ENCODE measurements at regions not wholly inside any gene's neighbourhood (a gene's known extent, or its start where the extent isn't known, plus 50 kb on each side); places are given as distances from the start of the nearest gene placed in this dataset.

DNA sequence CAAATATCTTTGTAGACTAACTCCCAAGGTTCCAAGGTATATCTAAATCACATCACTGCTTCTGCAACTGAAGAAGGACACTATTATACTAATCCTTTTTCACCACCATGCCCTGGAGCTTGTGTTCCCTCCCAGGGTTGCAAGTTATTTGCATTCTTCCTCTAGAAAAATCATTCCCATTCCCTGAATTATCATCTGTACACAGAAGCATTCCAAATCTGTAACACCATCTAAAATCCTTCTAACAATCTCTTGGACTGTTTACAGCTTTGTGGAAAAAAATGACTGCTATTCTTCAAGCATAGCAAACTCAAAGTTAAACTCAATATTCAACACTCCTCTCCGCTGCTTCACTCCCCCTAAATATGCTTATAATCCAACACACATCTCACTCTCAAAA lies 1570.8 kb upstream of the ADGRL3 start:
- H3K9me3 ChIP-seq (ENCODE audit: control insufficient read depth in 2 of 2, low read length in 2 of 2) = peaks cover 0 to 3% of the 10 kb centered on the region in 2 donors
- H3K4me3 ChIP-seq (ENCODE audit: low read length in 2 of 2) = no peak overlapping the region
- H3K36me3 ChIP-seq (ENCODE audit: control insufficient read depth in 2 of 2, insufficient read depth in 2 of 2, low read length in 2 of 2) = no peaks in the 10 kb centered on the region
- no peak overlapping the region for H3K9ac ChIP-seq (ENCODE audit: low read depth in 1 of 2, low read length in 2 of 2)
- H3K4me1 ChIP-seq (ENCODE audit: control insufficient read depth in 2 of 2, insufficient read depth in 2 of 2, low read length in 2 of 2) = no peaks in the 10 kb centered on the region
- no peaks in the 10 kb centered on the region for H3K27me3 ChIP-seq (ENCODE audit: control insufficient read depth in 2 of 2, insufficient read depth in 2 of 2, low read length in 2 of 2)
- no peak overlapping the region for H3K27ac ChIP-seq (ENCODE audit: low read depth in 2 of 2, low read length in 2 of 2)

DNA sequence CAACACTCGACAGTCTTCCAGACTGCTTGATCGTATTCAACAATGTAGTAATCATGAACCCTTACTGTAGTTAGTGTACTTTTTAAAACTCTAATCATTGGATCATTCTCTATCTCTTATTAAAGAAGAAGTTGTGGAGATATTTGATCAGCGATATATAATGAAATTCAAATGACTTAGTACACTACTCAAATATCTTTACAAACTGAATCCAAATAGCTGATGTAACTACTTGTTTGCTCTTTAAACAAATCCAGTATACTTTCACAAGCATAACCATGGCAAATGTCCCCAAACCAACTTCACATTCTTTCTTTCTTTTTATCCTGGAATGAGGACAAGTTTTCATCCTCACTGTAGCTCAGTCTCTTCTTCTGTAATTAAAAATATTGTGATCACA lies 1569.9 kb upstream of the ADGRL3 start:
- Histone ChIP-seq H3K9ac (ENCODE audit: low read depth in 1 of 2, low read length in 2 of 2) (no peak overlapping the region), H3K4me3 (ENCODE audit: low read length in 2 of 2) (no peak overlapping the region), H3K9me3 (ENCODE audit: control insufficient read depth in 2 of 2, low read length in 2 of 2) (peaks cover 0 to 3% of the 10 kb centered on the region in 2 donors), H3K4me1 (ENCODE audit: control insufficient read depth in 2 of 2, insufficient read depth in 2 of 2, low read length in 2 of 2) (no peaks in the 10 kb centered on the region), H3K36me3 (ENCODE audit: control insufficient read depth in 2 of 2, insufficient read depth in 2 of 2, low read length in 2 of 2) (no peaks in the 10 kb centered on the region), H3K27me3 (ENCODE audit: control insufficient read depth in 2 of 2, insufficient read depth in 2 of 2, low read length in 2 of 2) (no peaks in the 10 kb centered on the region), H3K27ac (ENCODE audit: low read depth in 2 of 2, low read length in 2 of 2) (no peak overlapping the region)

- Histone ChIP-seq H3K9ac (ENCODE audit: low read depth in 1 of 2, low read length in 2 of 2) (no peak overlapping the region), H3K36me3 (ENCODE audit: control insufficient read depth in 2 of 2, insufficient read depth in 2 of 2, low read length in 2 of 2) (no peaks in the 10 kb centered on the region), H3K4me1 (ENCODE audit: control insufficient read depth in 2 of 2, insufficient read depth in 2 of 2, low read length in 2 of 2) (no peaks in the 10 kb centered on the region), H3K27ac (ENCODE audit: low read depth in 2 of 2, low read length in 2 of 2) (no peak overlapping the region), H3K27me3 (ENCODE audit: control insufficient read depth in 2 of 2, insufficient read depth in 2 of 2, low read length in 2 of 2) (no peaks in the 10 kb centered on the region), H3K4me3 (ENCODE audit: low read length in 2 of 2) (no peak overlapping the region), H3K9me3 (ENCODE audit: control insufficient read depth in 2 of 2, low read length in 2 of 2) (peaks cover 0 to 3% of the 10 kb centered on the region in 2 donors)
Observed at GRCh38 chr4:59630922-59631321, 1569.2 kb upstream of the ADGRL3 start.

DNA sequence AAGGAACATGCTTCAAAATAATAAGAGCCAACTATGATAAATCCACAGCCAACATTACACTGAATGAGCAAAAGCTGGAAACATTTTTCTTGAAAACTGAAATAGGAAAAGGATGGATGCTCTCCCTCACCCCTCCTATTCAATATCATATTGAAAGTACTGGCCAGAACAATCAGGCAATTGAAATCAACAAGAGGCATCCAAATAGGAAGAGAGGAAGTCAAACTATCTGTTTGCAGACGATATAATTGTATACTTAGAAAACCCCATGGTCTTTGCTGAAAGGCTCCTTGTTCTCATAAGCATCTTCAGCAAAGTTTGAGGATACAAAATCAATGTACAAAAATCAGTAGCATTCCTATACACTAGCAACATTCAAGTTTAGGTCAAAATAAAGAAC lies 1562.5 kb upstream of the ADGRL3 start:
- no peaks in the 10 kb centered on the region for H3K36me3 ChIP-seq (ENCODE audit: control insufficient read depth in 2 of 2, insufficient read depth in 2 of 2, low read length in 2 of 2)
- H3K4me1 ChIP-seq (ENCODE audit: control insufficient read depth in 2 of 2, insufficient read depth in 2 of 2, low read length in 2 of 2) = no peaks in the 10 kb centered on the region
- no peaks in the 10 kb centered on the region for H3K27me3 ChIP-seq (ENCODE audit: control insufficient read depth in 2 of 2, insufficient read depth in 2 of 2, low read length in 2 of 2)
- H3K9me3 ChIP-seq (ENCODE audit: control insufficient read depth in 2 of 2, low read length in 2 of 2) = no peaks in the 10 kb centered on the region
- no peak overlapping the region for H3K27ac ChIP-seq (ENCODE audit: low read depth in 2 of 2, low read length in 2 of 2)
- no peak overlapping the region for H3K9ac ChIP-seq (ENCODE audit: low read depth in 1 of 2, low read length in 2 of 2)
- H3K4me3 ChIP-seq (ENCODE audit: low read length in 2 of 2) = no peak overlapping the region

GRCh38 chr4:59643682-59644081 lies 1556.4 kb upstream of the ADGRL3 start:
- Histone ChIP-seq H3K4me1 (ENCODE audit: control insufficient read depth in 2 of 2, insufficient read depth in 2 of 2, low read length in 2 of 2) (no peaks in the 10 kb centered on the region), H3K9me3 (ENCODE audit: control insufficient read depth in 2 of 2, low read length in 2 of 2) (no peaks in the 10 kb centered on the region), H3K9ac (ENCODE audit: low read depth in 1 of 2, low read length in 2 of 2) (no peak overlapping the region), H3K27ac (ENCODE audit: low read depth in 2 of 2, low read length in 2 of 2) (no peak overlapping the region), H3K27me3 (ENCODE audit: control insufficient read depth in 2 of 2, insufficient read depth in 2 of 2, low read length in 2 of 2) (no peaks in the 10 kb centered on the region), H3K4me3 (ENCODE audit: low read length in 2 of 2) (no peak overlapping the region), H3K36me3 (ENCODE audit: control insufficient read depth in 2 of 2, insufficient read depth in 2 of 2, low read length in 2 of 2) (no peaks in the 10 kb centered on the region)

GRCh38 chr4:59644765-59645164 lies 1555.4 kb upstream of the ADGRL3 start:
- no peaks in the 10 kb centered on the region for H3K36me3 ChIP-seq (ENCODE audit: control insufficient read depth in 2 of 2, insufficient read depth in 2 of 2, low read length in 2 of 2)
- no peaks in the 10 kb centered on the region for H3K27me3 ChIP-seq (ENCODE audit: control insufficient read depth in 2 of 2, insufficient read depth in 2 of 2, low read length in 2 of 2)
- H3K4me3 ChIP-seq (ENCODE audit: low read length in 2 of 2) = no peak overlapping the region
- H3K9me3 ChIP-seq (ENCODE audit: control insufficient read depth in 2 of 2, low read length in 2 of 2) = no peaks in the 10 kb centered on the region
- no peaks in the 10 kb centered on the region for H3K4me1 ChIP-seq (ENCODE audit: control insufficient read depth in 2 of 2, insufficient read depth in 2 of 2, low read length in 2 of 2)
- H3K27ac ChIP-seq (ENCODE audit: low read depth in 2 of 2, low read length in 2 of 2) = no peak overlapping the region
- H3K9ac ChIP-seq (ENCODE audit: low read depth in 1 of 2, low read length in 2 of 2) = no peak overlapping the region

- Histone ChIP-seq H3K4me1 (ENCODE audit: control insufficient read depth in 2 of 2, insufficient read depth in 2 of 2, low read length in 2 of 2) (no peaks in the 10 kb centered on the region), H3K27ac (ENCODE audit: low read depth in 2 of 2, low read length in 2 of 2) (no peak overlapping the region), H3K27me3 (ENCODE audit: control insufficient read depth in 2 of 2, insufficient read depth in 2 of 2, low read length in 2 of 2) (no peaks in the 10 kb centered on the region), H3K9me3 (ENCODE audit: control insufficient read depth in 2 of 2, low read length in 2 of 2) (no peaks in the 10 kb centered on the region), H3K9ac (ENCODE audit: low read depth in 1 of 2, low read length in 2 of 2) (no peak overlapping the region), H3K36me3 (ENCODE audit: control insufficient read depth in 2 of 2, insufficient read depth in 2 of 2, low read length in 2 of 2) (no peaks in the 10 kb centered on the region), H3K4me3 (ENCODE audit: low read length in 2 of 2) (no peak overlapping the region)
Observed at GRCh38 chr4:59646082-59646481, 1554.0 kb upstream of the ADGRL3 start.

- H3K9me3 ChIP-seq (ENCODE audit: control insufficient read depth in 2 of 2, low read length in 2 of 2) = no peaks in the 10 kb centered on the region
- no peak overlapping the region for H3K27ac ChIP-seq (ENCODE audit: low read depth in 2 of 2, low read length in 2 of 2)
- H3K27me3 ChIP-seq (ENCODE audit: control insufficient read depth in 2 of 2, insufficient read depth in 2 of 2, low read length in 2 of 2) = no peaks in the 10 kb centered on the region
Observed at GRCh38 chr4:59647011-59647410, 1553.1 kb upstream of the ADGRL3 start.

DNA sequence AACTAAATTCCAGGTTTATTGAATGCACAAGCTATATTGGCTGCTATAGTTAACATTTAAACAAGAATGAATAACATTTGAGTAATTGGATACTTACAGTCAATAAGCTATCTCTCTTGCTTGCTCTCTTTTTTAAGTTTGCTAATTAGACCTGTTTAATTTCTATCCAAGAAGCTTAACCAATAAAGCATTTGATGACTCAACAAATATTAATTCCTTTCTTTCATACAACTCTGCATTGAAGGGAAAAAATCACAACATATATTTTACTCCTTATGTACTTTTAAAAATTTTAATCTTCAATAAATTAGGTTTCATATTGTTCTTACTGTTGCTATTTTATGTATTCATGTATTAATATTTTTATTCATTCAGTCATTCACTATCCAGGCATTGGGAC lies 1552.6 kb upstream of the ADGRL3 start:
- H3K9ac ChIP-seq (ENCODE audit: low read depth in 1 of 2, low read length in 2 of 2) = no peak overlapping the region
- H3K36me3 ChIP-seq (ENCODE audit: control insufficient read depth in 2 of 2, insufficient read depth in 2 of 2, low read length in 2 of 2) = no peaks in the 10 kb centered on the region
- H3K27me3 ChIP-seq (ENCODE audit: control insufficient read depth in 2 of 2, insufficient read depth in 2 of 2, low read length in 2 of 2) = no peaks in the 10 kb centered on the region
- no peaks in the 10 kb centered on the region for H3K9me3 ChIP-seq (ENCODE audit: control insufficient read depth in 2 of 2, low read length in 2 of 2)
- no peak overlapping the region for H3K27ac ChIP-seq (ENCODE audit: low read depth in 2 of 2, low read length in 2 of 2)
- H3K4me1 ChIP-seq (ENCODE audit: control insufficient read depth in 2 of 2, insufficient read depth in 2 of 2, low read length in 2 of 2) = no peaks in the 10 kb centered on the region
- no peak overlapping the region for H3K4me3 ChIP-seq (ENCODE audit: low read length in 2 of 2)

More at GRCh38 chr4:59647011-59647410, 1553.1 kb upstream of the ADGRL3 start:
- Histone ChIP-seq H3K4me1 (ENCODE audit: control insufficient read depth in 2 of 2, insufficient read depth in 2 of 2, low read length in 2 of 2) (no peaks in the 10 kb centered on the region), H3K9ac (ENCODE audit: low read depth in 1 of 2, low read length in 2 of 2) (no peak overlapping the region), H3K36me3 (ENCODE audit: control insufficient read depth in 2 of 2, insufficient read depth in 2 of 2, low read length in 2 of 2) (no peaks in the 10 kb centered on the region), H3K4me3 (ENCODE audit: low read length in 2 of 2) (no peak overlapping the region)

- H3K4me1 ChIP-seq (ENCODE audit: control insufficient read depth in 2 of 2, insufficient read depth in 2 of 2, low read length in 2 of 2) = no peaks in the 10 kb centered on the region
- H3K36me3 ChIP-seq (ENCODE audit: control insufficient read depth in 2 of 2, insufficient read depth in 2 of 2, low read length in 2 of 2) = no peaks in the 10 kb centered on the region
- no peak overlapping the region for H3K9ac ChIP-seq (ENCODE audit: low read depth in 1 of 2, low read length in 2 of 2)
- H3K4me3 ChIP-seq (ENCODE audit: low read length in 2 of 2) = no peak overlapping the region
- no peaks in the 10 kb centered on the region for H3K27me3 ChIP-seq (ENCODE audit: control insufficient read depth in 2 of 2, insufficient read depth in 2 of 2, low read length in 2 of 2)
- no peaks in the 10 kb centered on the region for H3K9me3 ChIP-seq (ENCODE audit: control insufficient read depth in 2 of 2, low read length in 2 of 2)
- no peak overlapping the region for H3K27ac ChIP-seq (ENCODE audit: low read depth in 2 of 2, low read length in 2 of 2)
Observed at GRCh38 chr4:59650861-59651260, 1549.3 kb upstream of the ADGRL3 start.

DNA sequence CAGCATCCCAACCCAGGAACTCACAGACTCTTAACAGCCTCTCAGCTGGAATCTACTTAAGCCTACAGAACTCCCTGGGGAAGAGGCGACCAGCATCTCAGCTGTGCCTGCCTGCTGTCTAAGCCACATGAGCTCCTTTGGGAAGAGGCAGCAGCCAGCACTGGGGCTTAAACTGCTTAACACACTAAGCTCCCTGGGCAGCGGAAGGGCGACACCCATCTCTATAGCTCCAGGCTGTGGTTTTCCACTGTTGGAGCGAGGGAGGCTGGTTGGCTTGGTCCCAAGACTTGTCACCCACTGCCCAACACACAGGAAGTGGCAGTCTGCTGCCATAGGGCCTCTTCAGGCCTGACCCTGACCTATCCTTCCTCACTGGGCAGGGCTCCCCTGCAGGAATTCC lies 1544.1 kb upstream of the ADGRL3 start:
- Histone ChIP-seq H3K4me3 (ENCODE audit: low read length in 2 of 2) (no peak overlapping the region), H3K36me3 (ENCODE audit: control insufficient read depth in 2 of 2, insufficient read depth in 2 of 2, low read length in 2 of 2) (no peaks in the 10 kb centered on the region), H3K4me1 (ENCODE audit: control insufficient read depth in 2 of 2, insufficient read depth in 2 of 2, low read length in 2 of 2) (no peaks in the 10 kb centered on the region), H3K27ac (ENCODE audit: low read depth in 2 of 2, low read length in 2 of 2) (no peak overlapping the region), H3K27me3 (ENCODE audit: control insufficient read depth in 2 of 2, insufficient read depth in 2 of 2, low read length in 2 of 2) (no peaks in the 10 kb centered on the region), H3K9me3 (ENCODE audit: control insufficient read depth in 2 of 2, low read length in 2 of 2) (no peaks in the 10 kb centered on the region), H3K9ac (ENCODE audit: low read depth in 1 of 2, low read length in 2 of 2) (no peak overlapping the region)

Measured in mucosa of rectum (tissue), 2 donors.